HG03139 (cell line): ENCODE measurements at regions not wholly inside any gene's neighbourhood (a gene's known extent, or its start where the extent isn't known, plus 50 kb on each side); places are given as distances from the start of the nearest gene placed in this dataset.

Source experiments
- ATAC-seq: cut with Tn5 transposase; IDR thresholded peaks from one replicate; pipeline ENCODE4 v1.9.1; 2021; ENCODE audit not compliant: unreplicated experiment

- ATAC-seq = no peak
These were observed 149.9 kb downstream of the SHQ1 start for GRCh38 chr3:72698154-72698917.

DNA sequence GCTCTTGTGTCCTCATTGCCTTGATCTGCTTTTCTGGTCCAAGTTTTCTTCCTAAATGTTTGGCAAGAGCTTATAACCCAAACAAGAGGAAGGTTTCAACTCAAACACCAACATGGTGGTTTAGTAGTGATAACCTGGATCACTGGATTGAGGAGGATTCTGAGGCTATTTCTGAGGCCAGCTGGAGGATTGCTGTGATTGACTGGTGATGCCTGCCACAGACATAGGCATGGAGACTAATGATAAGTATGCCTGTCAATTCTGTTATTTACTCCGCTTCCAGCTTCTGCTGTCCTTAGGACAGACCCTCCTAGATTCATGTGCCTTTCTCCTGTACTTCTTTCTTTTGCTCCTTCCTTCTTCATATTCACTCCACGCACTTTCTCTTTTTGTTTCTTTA is 150.5 kb downstream of the SHQ1 start:
- ATAC-seq = no peak

DNA sequence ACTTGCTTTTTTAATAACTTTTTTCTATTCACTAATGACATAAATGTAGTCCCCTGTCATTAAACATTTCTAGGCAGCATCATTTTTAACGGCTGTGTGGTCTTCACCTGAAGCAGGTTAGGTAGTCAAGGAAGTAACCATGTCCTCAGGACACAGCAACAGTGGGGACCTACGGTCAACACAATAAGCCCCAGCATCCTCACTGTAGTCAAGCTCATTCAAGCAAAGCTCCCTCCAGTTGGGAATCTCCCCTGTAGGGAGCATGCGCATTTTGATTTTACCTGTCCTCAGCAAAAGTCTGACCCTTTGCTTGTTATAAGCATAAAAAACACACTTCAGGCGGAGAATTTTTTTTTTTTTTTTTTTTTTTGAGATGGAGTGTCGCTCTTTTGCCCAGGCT is 151.4 kb downstream of the SHQ1 start:
- ATAC-seq = no peak

DNA sequence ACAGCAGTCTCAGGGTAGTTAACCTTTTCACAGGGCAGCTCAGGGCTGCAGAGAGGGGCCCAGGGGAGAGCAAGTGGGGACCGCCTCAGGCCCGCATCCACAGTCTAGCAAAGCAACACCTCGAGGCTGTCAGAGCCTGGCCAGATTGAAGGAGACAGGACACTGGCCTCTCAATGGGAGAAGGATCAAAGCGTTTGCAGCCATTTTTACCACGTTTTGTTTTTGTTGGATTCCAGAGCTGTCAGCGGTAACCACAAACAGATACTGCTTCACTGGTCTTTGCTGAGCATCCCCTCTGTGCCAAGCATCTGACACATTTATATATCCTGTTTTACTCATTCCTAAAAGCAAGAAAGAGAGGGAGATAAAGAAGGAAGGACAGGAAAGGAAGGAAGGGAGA is 153.8 kb downstream of the SHQ1 start:
- ATAC-seq = no peak

- no peak for ATAC-seq
These were observed 155.3 kb downstream of the SHQ1 start for GRCh38 chr3:72692990-72693389.

DNA sequence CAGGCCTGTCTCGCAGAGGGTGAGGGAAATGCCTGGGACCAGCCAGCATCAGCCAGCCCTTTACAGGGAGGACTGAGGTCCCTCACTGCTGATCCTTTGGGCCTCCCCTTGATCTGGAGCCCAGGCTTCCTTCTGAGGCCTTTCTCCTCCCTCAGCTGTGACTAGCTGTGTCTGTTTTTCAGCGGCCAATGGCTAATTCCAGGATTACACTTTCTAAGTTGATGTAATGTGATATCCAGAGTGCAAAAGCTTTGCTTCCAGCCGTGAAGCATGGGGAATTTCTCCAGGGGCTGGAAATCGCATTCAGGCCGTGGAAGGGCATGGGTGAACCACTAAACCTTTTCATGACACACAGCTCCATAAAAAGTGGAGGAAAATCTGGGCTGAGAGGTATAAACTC is 157.6 kb downstream of the SHQ1 start:
- no peak for ATAC-seq

DNA sequence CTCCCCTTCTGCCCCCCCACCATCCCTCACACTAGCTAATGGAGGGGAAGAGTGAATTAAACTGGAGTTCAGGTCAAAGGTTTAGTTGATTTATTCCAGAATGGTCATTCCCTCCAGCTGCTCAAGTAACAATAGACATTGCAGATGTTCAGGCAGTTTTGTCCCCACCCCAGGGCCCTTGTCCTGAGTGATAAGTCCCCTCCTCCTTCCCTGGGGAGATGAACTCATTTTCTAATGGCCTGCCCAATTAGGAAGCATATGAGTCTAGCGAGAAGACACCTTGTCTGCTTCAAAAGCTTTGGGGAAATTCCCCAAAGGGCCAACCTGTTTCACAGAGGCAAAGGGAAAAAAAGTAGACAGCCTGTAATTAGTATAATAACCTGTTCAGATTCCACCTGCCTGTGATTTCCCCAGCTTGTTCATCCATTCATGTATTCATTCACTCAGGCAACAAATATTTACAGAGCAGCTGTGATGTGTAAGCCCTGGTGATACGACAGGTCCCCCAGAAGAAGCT is 165.3 kb downstream of the SHQ1 start:
- ATAC-seq = no peak

GRCh38 chr3:72681598-72681997 is 166.6 kb downstream of the SHQ1 start:
- ATAC-seq = no peak

DNA sequence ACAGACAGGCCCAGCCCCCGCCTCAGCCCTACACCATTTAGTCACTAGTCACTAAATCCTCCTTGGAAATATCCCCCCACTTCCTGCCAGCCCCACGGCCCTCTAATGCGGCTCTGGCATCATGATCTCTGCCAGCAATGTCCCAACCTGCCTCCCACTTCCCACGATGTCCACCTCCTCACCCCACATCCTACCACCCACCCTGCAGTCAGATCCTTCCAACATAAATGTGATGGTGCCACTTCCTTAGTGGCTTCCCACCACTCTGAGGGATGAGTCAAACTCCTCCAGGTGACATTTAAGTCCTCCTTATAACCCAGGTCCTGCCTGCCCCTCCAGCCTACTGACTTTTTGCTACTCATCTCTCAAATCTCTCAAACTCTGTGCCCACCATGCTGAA is 167.5 kb downstream of the SHQ1 start:
- no peak for ATAC-seq

- no peak for ATAC-seq
These were observed 168.6 kb downstream of the SHQ1 start for GRCh38 chr3:72679540-72680198.

DNA sequence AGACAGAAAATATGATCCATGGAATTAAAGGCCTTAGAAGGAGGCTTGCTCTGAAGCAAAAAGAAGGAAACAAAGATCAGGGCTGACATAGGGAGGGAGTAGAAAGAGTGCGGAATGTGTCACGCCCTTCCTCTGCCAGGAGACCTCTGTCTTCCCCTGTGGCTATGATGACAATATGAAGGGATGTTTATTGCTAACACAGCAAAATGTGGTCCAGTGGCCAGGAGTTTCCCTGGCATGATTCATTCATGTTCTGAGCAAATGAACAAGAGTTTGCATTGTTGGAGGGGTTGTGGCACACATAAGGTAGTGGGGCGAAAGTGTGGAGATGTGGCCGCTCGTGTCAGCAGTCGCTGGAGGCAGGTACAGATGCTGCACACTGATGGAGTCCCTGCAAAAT is 169.4 kb downstream of the SHQ1 start:
- ATAC-seq = no peak

GRCh38 chr3:72678380-72678779 is 169.9 kb downstream of the SHQ1 start:
- ATAC-seq = no peak

DNA sequence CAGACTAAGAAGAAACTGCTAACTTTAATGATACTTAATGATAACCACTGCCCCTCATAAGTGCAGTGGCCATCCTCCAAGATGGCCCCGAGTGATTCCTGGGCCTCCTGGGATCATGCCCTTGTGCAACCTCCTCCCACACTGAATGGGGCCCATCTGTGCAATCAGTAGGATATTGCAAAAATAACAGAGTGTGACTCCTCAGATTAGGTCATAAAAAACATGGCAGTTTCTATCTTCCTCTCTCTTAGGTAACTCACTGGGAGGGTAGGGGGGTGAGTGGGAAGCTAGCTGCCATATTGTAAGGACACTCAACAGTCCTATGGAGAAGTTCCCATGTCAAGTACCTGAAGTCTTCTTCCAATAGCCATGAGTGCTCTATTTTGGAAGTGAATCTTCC is 173.0 kb downstream of the SHQ1 start:
- ATAC-seq = no peak

GRCh38 chr3:72673011-72673771 is 175.1 kb downstream of the SHQ1 start:
- no peak for ATAC-seq

DNA sequence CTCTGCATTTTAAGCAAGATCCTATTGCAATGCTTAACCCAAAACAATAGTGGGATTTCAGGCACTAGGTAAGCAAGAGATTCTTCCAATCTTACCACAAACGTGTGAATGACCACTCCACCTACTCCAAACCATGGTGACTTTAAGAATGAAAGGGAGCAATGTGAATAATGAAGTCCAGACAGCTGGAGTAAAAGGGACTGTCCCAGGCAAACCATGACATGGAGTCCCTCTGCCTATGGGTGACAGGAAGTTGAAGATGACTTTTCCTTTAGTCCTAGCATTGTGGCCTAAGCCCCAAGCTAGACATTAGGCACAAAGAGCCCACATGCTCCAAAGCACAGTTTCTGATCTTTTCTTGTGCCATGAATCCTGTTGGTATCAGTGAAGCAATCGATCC is 179.0 kb downstream of the SHQ1 start:
- no peak for ATAC-seq

DNA sequence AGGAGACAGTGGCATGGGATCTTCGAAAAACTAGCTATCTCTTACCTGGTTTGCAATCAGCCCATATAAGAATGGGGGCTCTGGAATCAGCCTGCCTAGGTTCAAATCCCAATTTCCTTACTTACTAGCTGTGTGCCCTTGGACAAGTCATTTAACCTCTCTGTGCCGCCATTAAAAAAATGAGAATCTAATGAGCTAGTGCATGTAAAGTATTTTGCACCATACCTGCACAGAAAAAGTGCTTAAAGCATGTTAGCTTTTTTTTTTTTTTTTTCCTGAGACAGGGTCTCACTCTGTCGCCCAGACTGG is 181.8 kb downstream of the SHQ1 start:
- ATAC-seq = no peak

DNA sequence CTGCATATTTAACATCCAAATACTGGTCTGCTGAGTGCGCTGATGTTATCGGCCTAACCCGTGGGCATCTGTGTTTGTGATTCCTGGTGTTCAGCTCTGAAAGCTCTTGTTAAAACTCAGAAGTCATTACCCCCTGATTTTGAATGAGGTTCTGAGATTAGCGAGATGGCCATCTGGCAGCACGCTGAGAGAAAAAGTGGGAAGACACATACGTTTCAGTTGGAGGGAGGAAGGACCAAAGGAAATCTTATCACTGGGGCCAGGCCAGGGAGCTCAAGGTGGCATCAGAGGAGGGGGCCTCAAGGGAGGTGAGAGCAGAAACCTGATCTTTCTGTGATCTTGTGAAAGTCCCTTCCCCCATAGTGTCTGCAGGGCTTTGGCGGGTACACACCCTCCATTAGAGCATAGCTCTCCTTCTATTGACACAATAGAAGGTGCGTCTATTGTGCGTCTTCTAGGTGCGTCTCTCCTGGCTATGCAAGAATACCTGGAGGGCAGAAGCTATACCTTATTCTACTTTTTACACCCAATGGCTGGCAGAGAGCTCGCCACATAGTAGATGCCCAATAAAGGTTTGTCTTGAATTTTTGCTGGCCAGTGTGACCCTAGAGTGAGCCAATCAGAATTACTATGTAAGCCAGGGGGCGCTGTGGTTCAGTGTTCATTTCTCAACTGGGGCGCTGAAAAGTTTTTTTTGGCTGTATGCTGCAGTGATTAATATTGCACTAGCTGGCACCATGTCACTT is 182.4 kb downstream of the SHQ1 start:
- no peak for ATAC-seq

DNA sequence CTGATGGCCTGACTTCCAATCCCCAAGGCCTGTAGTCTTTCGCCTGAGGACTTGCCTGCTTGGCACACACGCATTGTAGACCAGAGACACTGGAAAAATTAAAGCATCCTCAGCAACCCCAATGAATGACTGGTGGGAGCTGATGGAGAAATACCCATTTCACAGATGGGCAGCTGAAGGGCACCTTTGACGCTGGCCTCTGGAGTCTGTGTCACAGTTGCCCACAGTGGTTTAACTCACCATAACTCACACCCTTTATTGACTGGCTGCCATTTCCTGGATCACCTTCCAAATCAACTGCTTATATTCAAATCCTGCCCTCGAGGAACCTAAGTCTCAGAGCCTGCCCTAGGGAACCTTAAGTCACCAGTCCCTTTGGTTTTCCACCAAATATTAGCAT is 183.1 kb downstream of the SHQ1 start:
- no peak for ATAC-seq

DNA sequence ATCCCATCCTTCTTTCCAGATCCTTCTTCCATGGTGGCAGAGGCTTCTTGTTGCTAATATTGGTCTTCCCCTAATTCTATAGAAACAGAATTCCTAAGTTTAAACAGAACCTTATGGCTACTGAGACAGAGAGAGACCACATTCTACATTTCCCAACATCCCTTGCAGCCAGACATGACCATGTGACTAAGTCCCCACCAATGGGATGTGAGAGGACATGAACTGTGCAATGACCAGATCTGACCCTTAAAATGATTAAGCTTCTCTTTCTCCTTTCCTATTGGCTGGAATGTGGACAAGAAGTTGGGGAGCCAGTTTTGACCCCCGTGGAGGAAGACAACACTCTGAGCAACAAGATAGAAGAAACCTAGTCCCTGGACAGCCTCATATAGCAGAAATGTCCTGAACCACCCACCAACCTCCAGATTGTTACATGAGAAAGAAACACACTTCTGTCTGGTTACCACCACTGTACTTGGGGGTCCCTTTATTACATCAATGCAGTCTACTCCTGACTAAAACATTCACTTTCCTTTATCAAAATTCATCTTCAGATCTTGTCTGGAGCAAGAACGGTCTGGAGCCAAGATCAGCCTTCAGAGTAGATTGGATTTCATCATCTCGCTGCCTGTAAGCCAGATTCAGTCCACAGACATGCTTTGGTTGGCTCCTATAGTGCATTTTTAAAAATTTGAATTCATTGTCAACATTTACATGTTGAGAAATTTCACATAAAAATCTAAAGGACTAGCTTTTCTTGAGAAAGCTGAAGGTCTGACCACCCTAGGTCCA is 183.9 kb downstream of the SHQ1 start:
- ATAC-seq = no peak

DNA sequence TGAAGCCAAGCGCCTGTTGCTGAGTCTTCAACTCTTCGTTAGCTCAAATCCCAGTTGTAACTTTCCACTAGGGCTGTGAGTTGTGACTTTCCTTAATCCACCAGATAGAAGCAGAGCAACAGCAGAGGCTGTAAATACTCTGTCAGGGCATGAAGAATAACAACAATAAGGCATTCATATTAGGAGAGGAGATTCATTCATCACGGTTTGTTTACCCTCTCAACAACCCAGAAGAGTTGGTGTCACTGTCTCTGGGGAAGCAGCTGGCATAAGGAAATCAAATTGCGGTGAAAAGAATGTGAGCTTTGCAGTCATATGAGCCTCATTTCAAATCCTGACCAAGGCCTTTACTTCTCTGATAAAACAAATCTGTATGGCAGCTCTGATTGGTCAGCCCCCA is 184.8 kb downstream of the SHQ1 start:
- ATAC-seq = no peak

- no peak for ATAC-seq
These were observed 187.2 kb downstream of the SHQ1 start for GRCh38 chr3:72661115-72661457.
